ENCODE measurements at regions not wholly inside any gene's neighbourhood (a gene's known extent, or its start where the extent isn't known, plus 50 kb on each side); places are given as distances from the start of the nearest gene placed in this dataset.

GRCh38 chr12:75725521-75726111 lies 214.2 kb upstream of the KRR1 start:
- no peak for DNase-seq
- no peak overlapping the region for H3K27ac ChIP-seq

GRCh38 chr12:75724928-75725312 lies 213.5 kb upstream of the KRR1 start:
- peaks cover 6% of the 10 kb centered on the region for H3K4me1 ChIP-seq
- H3K36me3 ChIP-seq = no peaks in the 10 kb centered on the region
- H3K9me3 ChIP-seq = no peaks in the 10 kb centered on the region
- no peaks in the 10 kb centered on the region for H3K27me3 ChIP-seq
- H3K27ac ChIP-seq = peak overlapping the region; percentile 20
- no peak for TF ChIP-seq CTCF (IDR thresholded peaks at IDR 0.05)
- H3K4me3 ChIP-seq = no peak overlapping the region
- H3K9ac ChIP-seq (ENCODE audit: low read depth in 2 of 2, low read length in 2 of 2) = no peak overlapping the region
- intact Hi-C loops (cut with DNase I) = no loop called here
- no peak for DNase-seq

More at GRCh38 chr12:75725521-75726111, 214.2 kb upstream of the KRR1 start:
- no peak overlapping the region for H3K9ac ChIP-seq (ENCODE audit: low read depth in 2 of 2, low read length in 2 of 2)
- H3K9me3 ChIP-seq = no peaks in the 10 kb centered on the region
- peaks cover 6% of the 10 kb centered on the region for H3K4me1 ChIP-seq
- H3K4me3 ChIP-seq = no peak overlapping the region
- no peaks in the 10 kb centered on the region for H3K27me3 ChIP-seq
- TF ChIP-seq CTCF (IDR thresholded peaks at IDR 0.05) = no peak
- intact Hi-C loops (cut with DNase I) = no loop called here
- no peaks in the 10 kb centered on the region for H3K36me3 ChIP-seq

GRCh38 chr12:75724307-75724927 lies 213.0 kb upstream of the KRR1 start:
- Histone ChIP-seq H3K9me3 (no peaks in the 10 kb centered on the region), H3K27me3 (no peaks in the 10 kb centered on the region), H3K4me3 (no peak overlapping the region), H3K36me3 (no peaks in the 10 kb centered on the region), H3K4me1 (peaks cover 6% of the 10 kb centered on the region), H3K9ac (ENCODE audit: low read depth in 2 of 2, low read length in 2 of 2) (no peak overlapping the region), H3K27ac (peak overlapping the region; percentile 20)
- intact Hi-C loops (cut with DNase I) = no loop called here
- no peak for TF ChIP-seq CTCF (IDR thresholded peaks at IDR 0.05)
- no peak for DNase-seq

- Histone ChIP-seq H3K4me1 (peaks cover 6% of the 10 kb centered on the region), H3K9ac (ENCODE audit: low read depth in 2 of 2, low read length in 2 of 2) (no peak overlapping the region), H3K36me3 (no peaks in the 10 kb centered on the region), H3K27ac (peak overlapping the region; percentile 59), H3K4me3 (no peak overlapping the region), H3K27me3 (no peaks in the 10 kb centered on the region), H3K9me3 (no peaks in the 10 kb centered on the region)
- peak; percentile 41 for DNase-seq
- TF ChIP-seq CTCF (IDR thresholded peaks at IDR 0.05) = no peak
- intact Hi-C loops (cut with DNase I) = no loop called here
Observed at GRCh38 chr12:75722714-75723200, 211.3 kb upstream of the KRR1 start.

- no peak overlapping the region for H3K9ac ChIP-seq (ENCODE audit: low read depth in 2 of 2, low read length in 2 of 2)
- intact Hi-C loops (cut with DNase I) = no loop called here
- no peak overlapping the region for H3K4me3 ChIP-seq
- no peak for TF ChIP-seq CTCF (IDR thresholded peaks at IDR 0.05)
- peak overlapping the region; percentile 59 for H3K27ac ChIP-seq
- H3K36me3 ChIP-seq = no peaks in the 10 kb centered on the region
- no peaks in the 10 kb centered on the region for H3K9me3 ChIP-seq
- H3K4me1 ChIP-seq = peaks cover 6% of the 10 kb centered on the region
- no peaks in the 10 kb centered on the region for H3K27me3 ChIP-seq
- no peak for DNase-seq
Observed at GRCh38 chr12:75721796-75722195, 210.4 kb upstream of the KRR1 start.

Measured in colonic mucosa (tissue), 4 donors.